Brain microvascular endothelial cell (primary cell): ENCODE measurements at regions not wholly inside any gene's neighbourhood (a gene's known extent, or its start where the extent isn't known, plus 50 kb on each side); places are given as distances from the start of the nearest gene placed in this dataset.

Experiments
- DNase-seq: peaks from one replicate; pipeline ENCODE4 v3.0.0-alpha.2; 2020
- H3K27ac ChIP-seq: fragments of 250-450 bp; sonication (Bioruptor Pico); 2 replicates; pipeline ENCODE4 v1.5.1; 2020; ENCODE audit warnings: mild to moderate bottlenecking, moderate library complexity
- H3K27me3 ChIP-seq: fragments of 250-450 bp; sonication (Bioruptor Pico); replicated peaks from 2 replicates; pipeline ENCODE4 v1.5.1; 2020; ENCODE audit warnings: mild to moderate bottlenecking
- H3K36me3 ChIP-seq: fragments of 250-450 bp; sonication (Bioruptor Pico); replicated peaks from 2 replicates; pipeline ENCODE4 v1.5.1; 2020; ENCODE audit warnings: mild to moderate bottlenecking
- H3K4me3 ChIP-seq: 2 replicates; pipeline ENCODE4 v1.5.1; 2011; ENCODE audit warnings: low read depth, mild to moderate bottlenecking, control low read depth, low read length, moderate library complexity
- in situ Hi-C: cut with HindIII; loops from 2 replicates; pipeline ENCODE4 v1.10.0; 2017; ENCODE audit warnings: low sequenced_read_pairs, low pct_ligation_motif_present
- TF ChIP-seq, protein P1 (sequence below): IDR thresholded peaks from 2 replicates; pipeline ENCODE4 v1.5.1; 2011; ENCODE audit warnings: low read depth, mild to moderate bottlenecking, moderate library complexity, low read length, control low read depth, inconsistent platforms; ENCODE audit errors: missing control alignments

- H3K27me3 ChIP-seq, result no peaks in the 10 kb centered on the region
- H3K27ac ChIP-seq, result no peak overlapping the region
- in situ Hi-C loops, result no loop called here
- H3K36me3 ChIP-seq, result no peaks in the 10 kb centered on the region
- TF ChIP-seq, protein P1, sequence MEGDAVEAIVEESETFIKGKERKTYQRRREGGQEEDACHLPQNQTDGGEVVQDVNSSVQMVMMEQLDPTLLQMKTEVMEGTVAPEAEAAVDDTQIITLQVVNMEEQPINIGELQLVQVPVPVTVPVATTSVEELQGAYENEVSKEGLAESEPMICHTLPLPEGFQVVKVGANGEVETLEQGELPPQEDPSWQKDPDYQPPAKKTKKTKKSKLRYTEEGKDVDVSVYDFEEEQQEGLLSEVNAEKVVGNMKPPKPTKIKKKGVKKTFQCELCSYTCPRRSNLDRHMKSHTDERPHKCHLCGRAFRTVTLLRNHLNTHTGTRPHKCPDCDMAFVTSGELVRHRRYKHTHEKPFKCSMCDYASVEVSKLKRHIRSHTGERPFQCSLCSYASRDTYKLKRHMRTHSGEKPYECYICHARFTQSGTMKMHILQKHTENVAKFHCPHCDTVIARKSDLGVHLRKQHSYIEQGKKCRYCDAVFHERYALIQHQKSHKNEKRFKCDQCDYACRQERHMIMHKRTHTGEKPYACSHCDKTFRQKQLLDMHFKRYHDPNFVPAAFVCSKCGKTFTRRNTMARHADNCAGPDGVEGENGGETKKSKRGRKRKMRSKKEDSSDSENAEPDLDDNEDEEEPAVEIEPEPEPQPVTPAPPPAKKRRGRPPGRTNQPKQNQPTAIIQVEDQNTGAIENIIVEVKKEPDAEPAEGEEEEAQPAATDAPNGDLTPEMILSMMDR, result no peak
- no peak overlapping the region for H3K4me3 ChIP-seq
- no peak for DNase-seq
Measured at GRCh38 chr2:49677227-49677626, 522.9 kb upstream of the FSHR start.

DNA sequence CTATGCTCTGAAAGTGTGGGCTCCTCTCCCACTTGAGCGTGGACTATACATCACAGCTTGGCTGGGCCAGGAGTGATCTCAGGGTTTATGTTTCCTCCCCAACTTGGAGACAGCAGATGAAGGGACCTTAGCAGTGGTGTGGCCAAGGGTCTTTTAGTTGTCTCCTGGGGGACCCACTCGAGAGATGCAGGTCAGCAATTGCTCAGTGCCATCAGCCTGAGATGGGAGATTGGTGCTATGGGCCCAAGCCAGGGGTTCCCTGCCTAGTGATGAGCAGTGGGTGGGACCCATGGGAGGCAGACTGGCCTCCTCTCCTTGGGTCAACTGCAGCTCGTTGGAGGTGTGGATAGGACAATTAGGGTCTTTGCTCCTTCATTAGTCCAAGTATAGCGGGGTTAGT, 510.5 kb upstream of the FSHR start:
- Histone ChIP-seq H3K4me3 (no peak overlapping the region), H3K27me3 (no peaks in the 10 kb centered on the region), H3K27ac (no peak overlapping the region), H3K36me3 (no peaks in the 10 kb centered on the region)
- TF ChIP-seq, protein P1, result no peak
- DNase-seq, result no peak
- in situ Hi-C loops, result no loop called here

GRCh38 chr2:49661809-49662208, 507.5 kb upstream of the FSHR start:
- Histone ChIP-seq H3K27me3 (no peaks in the 10 kb centered on the region), H3K4me3 (no peak overlapping the region), H3K27ac (no peak overlapping the region), H3K36me3 (no peaks in the 10 kb centered on the region)
- TF ChIP-seq, protein P1, result no peak
- no peak for DNase-seq
- in situ Hi-C loops, result no loop called here

- Histone ChIP-seq H3K4me3 (no peak overlapping the region), H3K27me3 (no peaks in the 10 kb centered on the region), H3K27ac (no peak overlapping the region), H3K36me3 (no peaks in the 10 kb centered on the region)
- TF ChIP-seq, protein P1, result no peak
- in situ Hi-C loops, result no loop called here
- DNase-seq, result no peak
Measured at GRCh38 chr2:49656853-49657252, 502.5 kb upstream of the FSHR start.

- Histone ChIP-seq H3K27ac (no peak overlapping the region), H3K36me3 (no peaks in the 10 kb centered on the region), H3K4me3 (no peak overlapping the region), H3K27me3 (no peaks in the 10 kb centered on the region)
- TF ChIP-seq, protein P1, result no peak
- in situ Hi-C loops, result no loop called here
- DNase-seq, result no peak
Measured at GRCh38 chr2:49643149-49643548, 488.8 kb upstream of the FSHR start.

DNA sequence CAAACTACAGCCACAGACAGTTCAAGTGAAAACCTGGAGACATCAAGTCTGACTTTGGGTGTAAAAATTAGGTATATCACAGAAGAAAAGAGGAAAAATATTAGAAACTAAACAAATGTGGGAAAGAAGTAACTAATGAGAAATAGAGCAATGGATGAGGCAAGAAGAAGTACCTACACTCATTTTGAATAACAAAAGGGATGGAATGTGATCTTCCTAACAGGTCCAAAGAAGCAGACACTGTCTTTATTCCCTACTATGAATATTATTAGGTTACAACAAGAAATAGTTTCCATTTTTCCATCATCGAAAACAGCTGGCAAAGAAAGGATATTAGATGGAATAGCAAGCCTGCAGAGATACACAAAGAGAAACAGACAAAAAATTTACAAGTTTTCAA, 486.3 kb upstream of the FSHR start:
- no peaks in the 10 kb centered on the region for H3K27me3 ChIP-seq

More for the DNA sequence above, 486.3 kb upstream of the FSHR start:
- no peak overlapping the region for H3K27ac ChIP-seq
- DNase-seq, result no peak
- no peaks in the 10 kb centered on the region for H3K36me3 ChIP-seq
- in situ Hi-C loops, result no loop called here
- no peak overlapping the region for H3K4me3 ChIP-seq
- TF ChIP-seq, protein P1, result no peak
